IPS DF 4.7 (cell line): ENCODE measurements at regions not wholly inside any gene's neighbourhood (a gene's known extent, or its start where the extent isn't known, plus 50 kb on each side); places are given as distances from the start of the nearest gene placed in this dataset.
"Not testable (repeated sequence)": the region's sequence is repeated elsewhere in the genome, so short reads cannot be mapped to it uniquely, and the experiment has no call there.

Experiments used
- DNase-seq: peaks from one replicate; pipeline ENCODE4 v3.0.0-alpha.2; 2013; ENCODE audit warnings: low spot score; ENCODE audit errors: extremely low read depth

DNA sequence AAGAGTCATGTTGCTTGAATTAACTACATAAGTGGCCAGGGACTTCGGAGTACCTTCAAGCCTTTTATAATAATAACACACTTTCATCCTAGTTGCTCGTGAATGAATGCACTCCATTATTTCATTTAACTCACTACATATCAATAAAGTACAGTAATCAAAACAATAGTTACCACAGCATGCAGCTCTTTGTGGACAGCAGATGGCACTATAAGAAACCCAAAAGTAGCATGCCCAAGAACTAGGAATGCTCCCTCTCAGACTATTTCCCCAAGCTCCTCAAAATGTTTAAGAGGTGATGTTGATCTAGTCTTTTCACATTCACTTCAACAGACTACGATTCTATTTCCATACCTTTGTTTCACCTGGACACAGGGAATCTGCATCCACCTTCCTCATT lies 500.8 kb upstream of the DIAPH2 start:
- DNase-seq: no peak

DNA sequence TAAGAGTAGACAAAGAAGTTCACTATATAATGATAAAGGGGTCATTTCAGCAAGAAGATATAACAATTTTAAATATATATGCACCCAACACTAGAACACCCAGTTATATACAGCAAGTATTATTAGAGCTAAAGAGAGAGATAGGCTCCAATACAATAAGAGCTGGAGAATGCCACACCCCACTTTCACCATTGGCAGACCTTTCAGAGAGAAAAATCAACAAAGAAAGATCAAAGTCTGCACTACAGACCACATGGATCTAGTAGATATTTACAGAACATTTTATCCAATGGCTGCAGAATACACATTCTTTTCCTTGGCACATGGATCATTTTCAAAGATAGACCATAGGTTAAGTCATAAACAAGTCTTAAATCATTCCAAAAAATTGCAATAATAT lies 479.7 kb upstream of the DIAPH2 start:
- no peak for DNase-seq

DNA sequence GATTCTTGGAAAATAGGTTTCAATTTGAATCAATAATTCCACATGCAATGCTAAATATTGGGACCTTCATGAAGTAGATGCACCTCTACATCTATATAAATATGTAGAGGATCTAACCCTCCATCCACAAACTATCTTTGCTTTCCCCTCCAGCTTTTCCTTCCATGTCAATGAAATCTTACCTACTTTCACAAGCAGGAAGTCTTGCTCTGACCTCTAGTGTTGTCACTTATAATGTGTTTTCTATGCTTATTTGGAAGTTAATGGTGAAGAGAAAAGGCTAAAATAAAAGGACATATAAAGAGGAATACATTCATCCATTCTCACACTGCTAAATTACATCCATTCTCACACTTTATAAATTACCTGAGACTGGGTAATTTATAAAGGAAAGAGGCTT lies 472.7 kb upstream of the DIAPH2 start:
- no peak for DNase-seq

DNA sequence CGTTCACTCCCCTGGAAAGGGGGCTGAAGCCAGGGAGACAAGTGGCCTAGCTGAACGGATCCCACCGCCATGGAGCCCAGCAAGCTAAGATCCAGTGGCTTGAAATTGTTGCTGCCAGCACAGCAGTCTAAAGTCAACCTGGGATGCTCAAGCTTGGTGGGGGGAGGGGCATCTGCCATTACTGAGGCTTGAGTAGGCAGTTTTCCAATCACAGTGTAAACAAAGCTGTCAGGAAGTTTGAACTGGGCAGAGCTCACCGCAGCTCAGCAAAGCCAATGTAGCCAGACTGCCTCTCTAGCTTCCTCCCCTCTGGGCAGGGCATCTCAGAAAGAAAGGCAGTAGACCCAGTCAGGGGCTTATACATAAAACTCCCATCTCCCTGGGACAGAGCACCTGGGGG lies 470.0 kb upstream of the DIAPH2 start:
- not testable (repeated sequence) for DNase-seq

DNA sequence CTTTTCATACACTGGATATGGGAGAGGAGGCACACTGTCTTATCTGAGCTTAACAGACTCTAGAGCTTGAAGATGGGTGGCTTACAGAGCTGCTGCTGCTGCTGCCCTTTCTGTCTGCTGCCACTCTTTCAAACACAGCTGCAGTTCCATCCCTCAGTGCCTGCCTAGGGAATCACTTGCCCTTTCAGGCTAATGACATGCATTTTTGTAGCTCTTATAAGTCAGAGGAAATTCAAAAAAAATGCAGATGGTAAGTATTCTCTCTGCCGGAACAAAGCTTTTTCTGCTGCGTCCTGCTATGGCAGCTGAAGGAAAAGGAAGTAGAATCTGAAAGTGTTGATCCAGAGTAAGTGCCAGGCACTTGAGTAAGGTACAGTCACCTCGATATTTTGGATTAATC lies 460.4 kb upstream of the DIAPH2 start:
- no peak for DNase-seq

DNA sequence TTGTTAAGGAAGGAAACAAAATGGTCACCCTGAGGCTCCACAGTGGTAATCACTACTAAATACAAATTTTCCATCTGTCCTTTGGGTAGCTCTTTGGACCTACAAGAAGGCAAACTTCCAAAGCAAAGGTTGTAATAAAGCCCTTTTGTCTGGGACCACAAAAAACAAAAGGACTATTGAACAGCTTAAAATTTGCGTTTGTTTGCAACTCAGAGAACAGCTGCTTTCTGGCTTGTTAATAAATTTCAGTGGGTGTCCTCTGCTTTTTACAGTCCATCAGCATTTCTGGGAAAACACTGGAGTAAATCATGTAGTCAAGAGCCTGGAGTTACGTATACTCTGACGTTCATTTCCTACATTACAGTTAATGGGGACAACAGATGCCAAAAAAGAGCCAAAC lies 439.7 kb upstream of the DIAPH2 start:
- DNase-seq: no peak

DNA sequence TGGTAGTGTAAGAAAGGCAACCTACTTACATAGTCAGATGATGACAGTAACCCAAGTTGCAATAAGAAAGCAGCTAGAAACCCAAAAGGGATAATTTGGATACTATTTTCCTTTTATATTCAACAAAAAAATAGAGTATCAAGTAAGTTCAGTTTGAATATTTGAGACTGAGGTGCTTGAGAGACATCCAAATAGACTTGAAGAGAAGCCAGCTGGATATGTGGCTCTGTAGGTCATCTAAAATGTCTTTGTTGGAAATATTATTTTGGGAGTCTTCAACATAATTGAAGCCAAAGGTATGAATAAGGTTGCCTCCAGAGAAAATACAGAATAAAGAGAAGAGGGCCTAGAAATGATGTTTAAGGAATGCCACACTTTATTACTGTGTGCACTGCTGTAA lies 438.2 kb upstream of the DIAPH2 start:
- no peak for DNase-seq
